Caco-2 (cell line): ENCODE measurements at regions not wholly inside any gene's neighbourhood (a gene's known extent, or its start where the extent isn't known, plus 50 kb on each side); places are given as distances from the start of the nearest gene placed in this dataset.
"Not testable (repeated sequence)": the region's sequence is repeated elsewhere in the genome, so short reads cannot be mapped to it uniquely, and the experiment has no call there.

Source experiments
- BruUV-seq: library from RNA; stranded (reverse); fragments of 400-500 nt; replicated peaks from 2 replicates; lab custom pipeline; 2021; lab: Mats Ljungman, UMichigan
- CTCF ChIA-PET: fragments of 300-600 bp; sonication (Branson Sonifier 250); formaldehyde crosslinking; loops from one replicate; lab custom pipeline; 2022; ENCODE audit warnings: antibody characterized with exemption; lab: Charles Lee
- POLR2A ChIA-PET: fragments of 300-600 bp; sonication (Branson Sonifier 250); formaldehyde crosslinking; loops from one replicate; lab custom pipeline; 2022; ENCODE audit warnings: antibody characterized with exemption; lab: Charles Lee
- DNase-seq, 2 experiments: peaks; one replicate each; pipeline versions ENCODE4 v3.0.0 to v3.0.0-alpha.2; 2020 to 2022
- H3K27me3 ChIP-seq: replicated peaks from 2 replicates; pipeline ENCODE4 v1.6.0; 2011; ENCODE audit warnings: low read length; ENCODE audit not compliant: control insufficient read depth, insufficient read depth
- H3K36me3 ChIP-seq: 2 replicates; pipeline ENCODE4 v1.5.1; 2011; ENCODE audit warnings: low read length; ENCODE audit not compliant: control insufficient read depth, insufficient read depth
- H3K4me1 ChIP-seq: fragments of 250-450 bp; sonication (Bioruptor Pico); 2 replicates; pipeline ENCODE4 v1.5.1; 2020; ENCODE audit warnings: mild to moderate bottlenecking
- H3K4me3 ChIP-seq: 2 replicates; pipeline ENCODE4 v1.5.1; 2011; ENCODE audit warnings: low read depth, mild to moderate bottlenecking, control low read depth, low read length
- H3K9me3 ChIP-seq: fragments of 250-450 bp; sonication (Bioruptor Pico); 2 replicates; pipeline ENCODE4 v1.5.1; 2020; ENCODE audit warnings: mild to moderate bottlenecking, moderate library complexity
- H3K27ac Mint-ChIP-seq: one replicate; pipeline ENCODE4 v1.8.0; 2022; ENCODE audit warnings: mixed read lengths; ENCODE audit not compliant: unreplicated experiment
- H3K27me3 Mint-ChIP-seq: one replicate; pipeline ENCODE4 v1.8.0; 2022; ENCODE audit warnings: mixed read lengths; ENCODE audit not compliant: insufficient read depth, unreplicated experiment
- H3K36me3 Mint-ChIP-seq: one replicate; pipeline ENCODE4 v1.8.0; 2022; ENCODE audit warnings: mild to moderate bottlenecking, mixed read lengths; ENCODE audit not compliant: insufficient read depth, unreplicated experiment
- H3K4me1 Mint-ChIP-seq: one replicate; pipeline ENCODE4 v1.8.0; 2022; ENCODE audit warnings: low read depth, mixed read lengths; ENCODE audit not compliant: unreplicated experiment
- H3K4me3 Mint-ChIP-seq: one replicate; pipeline ENCODE4 v1.8.0; 2022; ENCODE audit warnings: mild to moderate bottlenecking, moderate library complexity, mixed read lengths; ENCODE audit not compliant: unreplicated experiment
- H3K9me3 Mint-ChIP-seq: one replicate; pipeline ENCODE4 v1.8.0; 2022; ENCODE audit warnings: mixed read lengths; ENCODE audit not compliant: unreplicated experiment
- CTCF ChIP-seq, 2 experiments: fragments of 200-600 bp in 1 of 2; IDR thresholded peaks; 1 replicate in 1 of 2; 2 replicates in 1 of 2; pipeline versions ENCODE4 v1.5.1 to v1.8.0; 2011 to 2022; ENCODE audit warnings: antibody characterized with exemption in 1 of 2, control low read depth in 1 of 2, inconsistent platforms in 1 of 2, low read depth in 1 of 2, low read length in 1 of 2, mild to moderate bottlenecking in 1 of 2, moderate library complexity in 1 of 2; ENCODE audit not compliant: insufficient read depth in 1 of 2, severe bottlenecking in 1 of 2, unreplicated experiment in 1 of 2
- intact Hi-C: fragments of 100-400 bp; cut with micrococcal nuclease; formaldehyde crosslinking; loops from one replicate; pipeline ENCODE4 v1.10.0; 2022; ENCODE audit not compliant: unreplicated experiment

GRCh38 chr9:87383344-87384150, 114.1 kb upstream of the DAPK1 start:
- POLR2A ChIA-PET, result no interaction called here
- intact Hi-C loops, result no loop called here
- H3K9me3 ChIP-seq, result no peaks in the 10 kb centered on the region
- Mint-ChIP-seq H3K36me3 (no peaks in the 10 kb centered on the region), H3K27me3 (no peaks in the 10 kb centered on the region), H3K4me1 (peaks cover 10% of the 10 kb centered on the region), H3K27ac (no peak overlapping the region), H3K9me3 (no peaks in the 10 kb centered on the region), H3K4me3 (no peak overlapping the region)
- no peak overlapping the region for H3K4me3 ChIP-seq
- BruUV-seq, result no TSS peak
- peaks cover 26% of the 10 kb centered on the region for H3K4me1 ChIP-seq
- no peaks in the 10 kb centered on the region for H3K27me3 ChIP-seq
- no peaks in the 10 kb centered on the region for H3K36me3 ChIP-seq
- CTCF ChIA-PET, result no interaction called here
- TF ChIP-seq CTCF (IDR thresholded peaks at IDR 0.05; ENCODE audit: insufficient read depth in 1 of 2, low read depth in 1 of 2, low read length in 1 of 2, severe bottlenecking in 1 of 2, unreplicated experiment in 1 of 2), result no peak
- no peak for DNase-seq

GRCh38 chr9:87386490-87387025, 111.1 kb upstream of the DAPK1 start:
- no peaks in the 10 kb centered on the region for H3K27me3 Mint-ChIP-seq
- no TSS peak for BruUV-seq
- no peak overlapping the region for H3K4me3 Mint-ChIP-seq
- peaks cover 13% of the 10 kb centered on the region for H3K4me1 ChIP-seq
- H3K9me3 ChIP-seq, result no peaks in the 10 kb centered on the region
- H3K36me3 Mint-ChIP-seq, result no peaks in the 10 kb centered on the region
- intact Hi-C loops, result no loop called here
- no peak overlapping the region for H3K4me3 ChIP-seq
- TF ChIP-seq CTCF (IDR thresholded peaks at IDR 0.05; ENCODE audit: insufficient read depth in 1 of 2, low read depth in 1 of 2, low read length in 1 of 2, severe bottlenecking in 1 of 2, unreplicated experiment in 1 of 2), result no peak
- H3K27ac Mint-ChIP-seq, result no peak overlapping the region
- H3K36me3 ChIP-seq, result no peaks in the 10 kb centered on the region
- H3K4me1 Mint-ChIP-seq, result peaks cover 10% of the 10 kb centered on the region
- ChIA-PET CTCF (interaction anchor here (0.7 kb wide), 1 partner anchor 10 kb away, joined by 3 read pairs; no protein-coding TSS in a partner anchor), POLR2A (no interaction called here)
- no peaks in the 10 kb centered on the region for H3K27me3 ChIP-seq
- no peak for DNase-seq
- no peaks in the 10 kb centered on the region for H3K9me3 Mint-ChIP-seq

GRCh38 chr9:87387351-87388011, 110.2 kb upstream of the DAPK1 start:
- POLR2A ChIA-PET, result no interaction called here
- Mint-ChIP-seq H3K4me3 (no peak overlapping the region), H3K9me3 (no peaks in the 10 kb centered on the region), H3K27ac (no peak overlapping the region), H3K4me1 (peaks cover 10% of the 10 kb centered on the region), H3K36me3 (no peaks in the 10 kb centered on the region), H3K27me3 (no peaks in the 10 kb centered on the region)
- Histone ChIP-seq H3K9me3 (no peaks in the 10 kb centered on the region), H3K4me1 (peaks cover 5% of the 10 kb centered on the region; the same call in 1 of the 2 replicates), H3K36me3 (no peaks in the 10 kb centered on the region), H3K27me3 (no peaks in the 10 kb centered on the region), H3K4me3 (no peak overlapping the region)
- no peak for TF ChIP-seq CTCF (IDR thresholded peaks at IDR 0.05; ENCODE audit: insufficient read depth in 1 of 2, low read depth in 1 of 2, low read length in 1 of 2, severe bottlenecking in 1 of 2, unreplicated experiment in 1 of 2)
- intact Hi-C loops, result no loop called here
- CTCF ChIA-PET, result no interaction called here
- DNase-seq, result no peak
- BruUV-seq, result no TSS peak

GRCh38 chr9:87388708-87389107, 109.0 kb upstream of the DAPK1 start:
- H3K9me3 Mint-ChIP-seq, DNase-seq, H3K4me3 Mint-ChIP-seq, H3K27ac Mint-ChIP-seq, H3K4me1 Mint-ChIP-seq, H3K9me3 ChIP-seq, POLR2A ChIA-PET, H3K4me3 ChIP-seq, H3K27me3 ChIP-seq, H3K36me3 ChIP-seq, H3K4me1 ChIP-seq, BruUV-seq, intact Hi-C loops, H3K36me3 Mint-ChIP-seq, H3K27me3 Mint-ChIP-seq, CTCF ChIA-PET: not testable (repeated sequence)
